NOMO-1 (cell line): ENCODE measurements at regions not wholly inside any gene's neighbourhood (a gene's known extent, or its start where the extent isn't known, plus 50 kb on each side); places are given as distances from the start of the nearest gene placed in this dataset.

ENCODE experiments used
- DNase-seq, 2 experiments: peaks; one replicate each; lab custom pipeline; 2025; ENCODE audit not compliant: unreplicated experiment in 2 of 2; lab: John Stamatoyannopoulos, UW

DNA sequence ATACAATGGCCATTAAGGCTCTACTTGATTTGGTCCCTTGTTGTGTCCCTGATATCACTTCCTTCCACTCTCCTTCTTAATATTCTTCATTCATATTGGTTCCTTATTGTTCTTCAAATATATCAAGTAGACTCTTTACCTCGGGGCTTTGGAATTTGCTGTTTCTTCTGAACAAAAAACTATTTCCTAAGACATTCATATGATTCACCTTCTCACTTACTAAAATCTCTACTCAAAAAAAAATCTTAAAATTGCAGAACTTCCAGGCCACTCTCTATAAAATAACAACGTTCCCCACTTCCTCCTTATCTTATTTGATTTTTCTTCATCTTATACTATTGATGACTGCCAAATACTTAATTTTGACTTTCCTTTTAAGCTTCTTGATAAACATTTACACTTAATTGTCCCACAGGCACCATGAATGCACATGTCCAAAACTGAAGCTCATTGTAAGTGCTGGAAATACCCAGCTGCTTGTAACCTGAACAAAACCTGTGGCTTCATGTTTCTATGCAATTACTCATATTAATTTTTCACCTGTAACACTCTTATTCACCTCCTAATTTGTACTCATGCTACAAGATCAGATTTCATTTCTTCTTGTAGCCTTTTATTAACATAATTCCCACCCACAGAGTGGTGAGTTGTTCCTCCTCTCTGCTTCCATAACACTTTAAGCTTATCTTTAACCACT lies 58.4 kb upstream of the NUDT12 start:
- no peak for DNase-seq

- DNase-seq, result no peak
Observed at GRCh38 chr5:103617913-103618312, 55.3 kb upstream of the NUDT12 start.

GRCh38 chr5:103617090-103617489 lies 54.5 kb upstream of the NUDT12 start:
- no peak for DNase-seq

- DNase-seq, result no peak
Observed at GRCh38 chr5:103612545-103612944, 50.0 kb upstream of the NUDT12 start.
